ENCODE measurements at regions not wholly inside any gene's neighbourhood (a gene's known extent, or its start where the extent isn't known, plus 50 kb on each side); places are given as distances from the start of the nearest gene placed in this dataset.

GRCh38 chr14:105883066-105884005, 357.0 kb downstream of the TMEM121 start:
- no peak for TF ChIP-seq CTCF (IDR thresholded peaks at IDR 0.05; ENCODE audit: low read depth, low read length, poor library complexity, severe bottlenecking)
- TF ChIP-seq EZH2phosphoT487 (IDR thresholded peaks at IDR 0.05; ENCODE audit: borderline replicate concordance, low read length), result no peak

Measured in DOHH2 (cell line).